ENCODE measurements at regions not wholly inside any gene's neighbourhood (a gene's known extent, or its start where the extent isn't known, plus 50 kb on each side); places are given as distances from the start of the nearest gene placed in this dataset.

DNA sequence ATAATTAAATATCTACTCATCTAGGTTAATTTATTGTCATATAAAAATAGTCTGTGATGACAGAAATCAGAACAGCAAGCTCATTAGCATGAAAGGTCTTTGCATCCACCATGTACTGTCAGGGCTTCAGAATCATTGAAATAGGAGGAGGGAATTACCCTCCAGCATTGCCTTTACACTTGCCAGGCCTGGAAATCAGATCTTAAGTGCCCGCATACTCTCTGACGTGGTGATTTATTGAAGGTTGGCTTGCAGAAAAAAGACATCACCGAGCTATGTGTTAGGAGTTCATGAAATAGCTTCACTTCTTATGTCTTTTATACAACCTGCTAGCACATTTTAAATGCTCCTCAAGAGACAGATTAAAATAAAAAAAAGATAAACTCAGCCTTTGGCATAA is 661.7 kb upstream of the SLITRK1 start:
- TF ChIP-seq, protein P1, sequence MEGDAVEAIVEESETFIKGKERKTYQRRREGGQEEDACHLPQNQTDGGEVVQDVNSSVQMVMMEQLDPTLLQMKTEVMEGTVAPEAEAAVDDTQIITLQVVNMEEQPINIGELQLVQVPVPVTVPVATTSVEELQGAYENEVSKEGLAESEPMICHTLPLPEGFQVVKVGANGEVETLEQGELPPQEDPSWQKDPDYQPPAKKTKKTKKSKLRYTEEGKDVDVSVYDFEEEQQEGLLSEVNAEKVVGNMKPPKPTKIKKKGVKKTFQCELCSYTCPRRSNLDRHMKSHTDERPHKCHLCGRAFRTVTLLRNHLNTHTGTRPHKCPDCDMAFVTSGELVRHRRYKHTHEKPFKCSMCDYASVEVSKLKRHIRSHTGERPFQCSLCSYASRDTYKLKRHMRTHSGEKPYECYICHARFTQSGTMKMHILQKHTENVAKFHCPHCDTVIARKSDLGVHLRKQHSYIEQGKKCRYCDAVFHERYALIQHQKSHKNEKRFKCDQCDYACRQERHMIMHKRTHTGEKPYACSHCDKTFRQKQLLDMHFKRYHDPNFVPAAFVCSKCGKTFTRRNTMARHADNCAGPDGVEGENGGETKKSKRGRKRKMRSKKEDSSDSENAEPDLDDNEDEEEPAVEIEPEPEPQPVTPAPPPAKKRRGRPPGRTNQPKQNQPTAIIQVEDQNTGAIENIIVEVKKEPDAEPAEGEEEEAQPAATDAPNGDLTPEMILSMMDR (conservative IDR thresholded peaks at IDR 0.05; ENCODE audit: low read length), result no peak
- no peak for TF ChIP-seq EZH2phosphoT487 (IDR thresholded peaks at IDR 0.05; ENCODE audit: borderline replicate concordance)
- Histone ChIP-seq H3K9me3 (ENCODE audit: insufficient read depth, low read depth, low read length) (no peaks in the 10 kb centered on the region), H3K4me3 (ENCODE audit: low read length, poor library complexity, severe bottlenecking) (no peak overlapping the region), H3K4me2 (ENCODE audit: low read depth, low read length, poor library complexity, severe bottlenecking) (no peak overlapping the region), H3K36me3 (ENCODE audit: insufficient read depth, low read length) (no peaks in the 10 kb centered on the region), H2AFZ (ENCODE audit: low read length) (no peak overlapping the region), H4K20me1 (ENCODE audit: insufficient read depth, low read length, poor library complexity, severe bottlenecking) (no peaks in the 10 kb centered on the region), H3K9ac (ENCODE audit: low read depth, low read length, poor library complexity, severe bottlenecking) (no peak overlapping the region), H3K9me2 (replicated peaks; ENCODE audit: low read depth, low read length) (no peaks in the 10 kb centered on the region), H3F3A (ENCODE audit: low read depth) (no peaks in the 10 kb centered on the region), H3K4me1 (ENCODE audit: insufficient read depth, low read length, poor library complexity, severe bottlenecking) (no peaks in the 10 kb centered on the region), H3K27me3 (ENCODE audit: insufficient read depth, low read length, poor library complexity, severe bottlenecking) (no peaks in the 10 kb centered on the region), H3K79me2 (ENCODE audit: insufficient read depth, low read length) (no peaks in the 10 kb centered on the region)

DNA sequence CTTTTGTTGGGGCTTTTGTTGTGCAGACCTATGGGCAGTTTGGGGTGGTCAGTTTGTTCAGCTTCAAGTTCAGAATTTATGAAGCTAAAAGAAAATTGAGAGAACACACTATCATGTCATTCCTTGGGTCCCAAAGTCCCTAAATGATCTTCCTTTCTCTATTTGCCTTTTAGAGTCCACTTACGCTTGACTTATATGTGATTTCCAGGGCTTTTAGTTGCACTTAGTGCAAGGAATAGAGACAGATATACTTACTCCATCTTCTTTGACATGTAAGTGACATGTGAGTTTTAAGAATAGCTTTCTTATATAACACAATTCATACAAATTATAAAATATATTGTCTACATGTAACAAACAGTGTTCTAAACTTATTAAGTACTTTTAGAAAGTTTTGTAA is 660.1 kb upstream of the SLITRK1 start:
- Histone ChIP-seq H3K9me2 (replicated peaks; ENCODE audit: low read depth, low read length) (no peaks in the 10 kb centered on the region), H3K79me2 (ENCODE audit: insufficient read depth, low read length) (no peaks in the 10 kb centered on the region), H3K36me3 (ENCODE audit: insufficient read depth, low read length) (no peaks in the 10 kb centered on the region), H2AFZ (ENCODE audit: low read length) (no peak overlapping the region), H3K4me1 (ENCODE audit: insufficient read depth, low read length, poor library complexity, severe bottlenecking) (no peaks in the 10 kb centered on the region), H3K9ac (ENCODE audit: low read depth, low read length, poor library complexity, severe bottlenecking) (no peak overlapping the region), H4K20me1 (ENCODE audit: insufficient read depth, low read length, poor library complexity, severe bottlenecking) (no peaks in the 10 kb centered on the region), H3K4me3 (ENCODE audit: low read length, poor library complexity, severe bottlenecking) (no peak overlapping the region), H3K4me2 (ENCODE audit: low read depth, low read length, poor library complexity, severe bottlenecking) (no peak overlapping the region), H3K27me3 (ENCODE audit: insufficient read depth, low read length, poor library complexity, severe bottlenecking) (no peaks in the 10 kb centered on the region), H3F3A (ENCODE audit: low read depth) (no peaks in the 10 kb centered on the region), H3K9me3 (ENCODE audit: insufficient read depth, low read depth, low read length) (no peaks in the 10 kb centered on the region)
- no peak for TF ChIP-seq EZH2phosphoT487 (IDR thresholded peaks at IDR 0.05; ENCODE audit: borderline replicate concordance)
- TF ChIP-seq, protein P1 (conservative IDR thresholded peaks at IDR 0.05; ENCODE audit: low read length), result no peak

DNA sequence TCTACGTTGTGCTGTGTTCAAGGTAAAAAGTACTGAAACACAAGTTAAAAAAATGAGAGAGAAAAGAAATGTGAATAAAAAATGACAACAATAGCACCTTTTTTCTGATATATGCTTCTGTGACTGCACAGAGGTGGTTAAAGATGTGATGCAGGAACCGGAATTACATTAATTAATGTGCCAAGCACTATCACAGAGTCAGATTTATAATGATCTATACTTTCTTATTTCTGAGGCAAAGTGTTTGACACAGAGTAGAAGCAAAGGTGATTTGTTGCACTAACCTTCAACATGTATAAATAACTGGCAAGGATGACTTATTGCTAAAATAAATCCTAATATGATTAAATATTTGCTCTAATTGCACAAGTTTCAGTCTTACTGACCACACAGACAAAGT is 654.6 kb upstream of the SLITRK1 start:
- no peak overlapping the region for H3K4me3 ChIP-seq (ENCODE audit: low read length, poor library complexity, severe bottlenecking)
- H2AFZ ChIP-seq (ENCODE audit: low read length), result no peak overlapping the region
- no peaks in the 10 kb centered on the region for H3K9me3 ChIP-seq (ENCODE audit: insufficient read depth, low read depth, low read length)
- H3K79me2 ChIP-seq (ENCODE audit: insufficient read depth, low read length), result no peaks in the 10 kb centered on the region
- H3K27me3 ChIP-seq (ENCODE audit: insufficient read depth, low read length, poor library complexity, severe bottlenecking), result no peaks in the 10 kb centered on the region
- no peaks in the 10 kb centered on the region for H3K9me2 ChIP-seq (replicated peaks; ENCODE audit: low read depth, low read length)
- H3K36me3 ChIP-seq (ENCODE audit: insufficient read depth, low read length), result no peaks in the 10 kb centered on the region
- H3K4me1 ChIP-seq (ENCODE audit: insufficient read depth, low read length, poor library complexity, severe bottlenecking), result no peaks in the 10 kb centered on the region
- no peaks in the 10 kb centered on the region for H4K20me1 ChIP-seq (ENCODE audit: insufficient read depth, low read length, poor library complexity, severe bottlenecking)
- TF ChIP-seq, protein P1 (conservative IDR thresholded peaks at IDR 0.05; ENCODE audit: low read length), result no peak
- TF ChIP-seq EZH2phosphoT487 (IDR thresholded peaks at IDR 0.05; ENCODE audit: borderline replicate concordance), result no peak
- H3K4me2 ChIP-seq (ENCODE audit: low read depth, low read length, poor library complexity, severe bottlenecking), result no peak overlapping the region
- no peak overlapping the region for H3K9ac ChIP-seq (ENCODE audit: low read depth, low read length, poor library complexity, severe bottlenecking)
- H3F3A ChIP-seq (ENCODE audit: low read depth), result no peaks in the 10 kb centered on the region
